ENCODE measurements at regions not wholly inside any gene's neighbourhood (a gene's known extent, or its start where the extent isn't known, plus 50 kb on each side); places are given as distances from the start of the nearest gene placed in this dataset.

DNA sequence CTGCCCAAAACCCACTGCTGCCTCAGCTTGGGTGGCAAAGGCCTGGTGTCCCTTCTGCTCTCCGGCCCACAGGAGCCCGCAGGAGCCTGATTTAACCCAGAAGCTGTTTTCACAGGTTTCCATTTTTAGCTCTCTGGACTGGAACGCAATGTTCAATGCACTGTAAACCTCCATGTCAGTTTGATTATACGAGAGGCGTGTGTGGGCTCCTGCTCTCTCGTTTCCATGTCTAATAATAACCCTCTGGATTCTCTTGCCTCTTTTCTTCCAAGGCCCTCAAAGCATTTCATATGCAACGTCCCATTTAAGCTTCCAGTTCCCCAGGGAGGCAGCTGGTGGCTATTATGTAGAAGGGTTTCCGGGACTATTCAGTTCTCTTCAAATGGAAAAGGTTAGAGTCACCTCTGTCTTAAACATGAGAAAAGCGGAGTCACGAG, 161.1 kb downstream of the SUDS3 start:
- TF ChIP-seq POLR2AphosphoS5 (IDR thresholded peaks at IDR 0.05; ENCODE audit: low read depth, low read length) (no peak), SIN3A (IDR thresholded peaks at IDR 0.05; ENCODE audit: borderline replicate concordance, insufficient read depth, low read length) (no peak)
